NB4 (cell line): ENCODE measurements at regions not wholly inside any gene's neighbourhood (a gene's known extent, or its start where the extent isn't known, plus 50 kb on each side); places are given as distances from the start of the nearest gene placed in this dataset.

Experiments
- CTCF ChIP-seq: IDR thresholded peaks from one replicate; pipeline ENCODE4 v1.5.1; 2012; ENCODE audit warnings: low read depth, low read length
- MYC ChIP-seq: IDR thresholded peaks from 2 replicates; pipeline ENCODE4 v1.6.1; 2011; ENCODE audit warnings: low read depth, low read length
- POLR2A ChIP-seq: IDR thresholded peaks from 2 replicates; pipeline ENCODE4 v1.6.1; 2011; ENCODE audit warnings: mild to moderate bottlenecking; ENCODE audit not compliant: insufficient read length; ENCODE audit errors: extremely low read depth
- TF ChIP-seq, protein P1 (sequence below): IDR thresholded peaks from 2 replicates; pipeline ENCODE4 v1.6.1; 2011; ENCODE audit warnings: low read depth, low read length

GRCh38 chr2:18659915-18660314 is 70.5 kb upstream of the NT5C1B start:
- TF ChIP-seq, protein P1, sequence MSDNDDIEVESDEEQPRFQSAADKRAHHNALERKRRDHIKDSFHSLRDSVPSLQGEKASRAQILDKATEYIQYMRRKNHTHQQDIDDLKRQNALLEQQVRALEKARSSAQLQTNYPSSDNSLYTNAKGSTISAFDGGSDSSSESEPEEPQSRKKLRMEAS, result no peak
- TF ChIP-seq CTCF, result no peak
- no peak for TF ChIP-seq POLR2A
- TF ChIP-seq MYC, result no peak
